ENCODE measurements at regions not wholly inside any gene's neighbourhood (a gene's known extent, or its start where the extent isn't known, plus 50 kb on each side); places are given as distances from the start of the nearest gene placed in this dataset.

GRCh38 chr7:79971058-79971457, 163.6 kb upstream of the GNAI1 start:
- TF ChIP-seq CTCF (IDR thresholded peaks at IDR 0.05; ENCODE audit: low read depth, low read length, poor library complexity, severe bottlenecking) (no peak), EZH2phosphoT487 (IDR thresholded peaks at IDR 0.05; ENCODE audit: borderline replicate concordance, low read length) (no peak)
